ENCODE measurements at regions not wholly inside any gene's neighbourhood (a gene's known extent, or its start where the extent isn't known, plus 50 kb on each side); places are given as distances from the start of the nearest gene placed in this dataset.

- no peak for DNase-seq (ENCODE audit: low read depth in 2 of 2)
Measured at GRCh38 chr15:67000896-67001295, 64.5 kb upstream of the SMAD3 start.

GRCh38 chr15:67002368-67002767 is 63.0 kb upstream of the SMAD3 start:
- DNase-seq (ENCODE audit: low read depth in 2 of 2): no peak

GRCh38 chr15:67003586-67003985 is 61.8 kb upstream of the SMAD3 start:
- DNase-seq (ENCODE audit: low read depth in 2 of 2): no peak

GRCh38 chr15:67004142-67004541 is 61.3 kb upstream of the SMAD3 start:
- DNase-seq (ENCODE audit: low read depth in 2 of 2): no peak

GRCh38 chr15:67005294-67005996 is 60.0 kb upstream of the SMAD3 start:
- no peak for DNase-seq (ENCODE audit: low read depth in 2 of 2)

- DNase-seq (ENCODE audit: low read depth in 2 of 2): no peak
Measured at GRCh38 chr15:67006083-67007065, 59.0 kb upstream of the SMAD3 start.

GRCh38 chr15:67009576-67010569 is 55.5 kb upstream of the SMAD3 start:
- no peak for DNase-seq (ENCODE audit: low read depth in 2 of 2)

GRCh38 chr15:67010898-67011616 is 54.3 kb upstream of the SMAD3 start:
- DNase-seq (ENCODE audit: low read depth in 2 of 2): no peak

GRCh38 chr15:67011617-67012005 is 53.8 kb upstream of the SMAD3 start:
- DNase-seq (ENCODE audit: low read depth in 2 of 2): no peak

GRCh38 chr15:67013696-67014095 is 51.7 kb upstream of the SMAD3 start:
- DNase-seq (ENCODE audit: low read depth in 2 of 2): no peak
